GM23338 (cell line): ENCODE measurements at regions not wholly inside any gene's neighbourhood (a gene's known extent, or its start where the extent isn't known, plus 50 kb on each side); places are given as distances from the start of the nearest gene placed in this dataset.

Source experiments
- ATAC-seq: fragments of 200-7000 bp; cut with Tn5 transposase; 3 replicates; pipeline ENCODE4 v1.9.1; 2020
- DNase-seq: peaks from one replicate; pipeline ENCODE4 v3.0.0-alpha.2; 2015; ENCODE audit warnings: low spot score
- H2AFZ ChIP-seq: fragments of 200-600 bp; sonication (generic); 2 replicates; pipeline ENCODE4 v1.8.0; 2016; ENCODE audit warnings: antibody characterized with exemption, mild to moderate bottlenecking, moderate library complexity
- H3F3A ChIP-seq: fragments of 200-600 bp; sonication (generic); replicated peaks from 2 replicates; pipeline ENCODE4 v1.8.0; 2017; ENCODE audit warnings: antibody characterized with exemption, mixed run types, low read depth
- H3K27ac ChIP-seq: fragments of 200-600 bp; sonication (generic); 2 replicates; pipeline ENCODE4 v1.6.1; 2016; ENCODE audit warnings: low read depth
- H3K27me3 ChIP-seq: fragments of 200-600 bp; sonication (generic); 2 replicates; pipeline ENCODE4 v1.8.0; 2016; ENCODE audit warnings: mild to moderate bottlenecking, mixed run types, moderate library complexity; ENCODE audit not compliant: insufficient read depth
- H3K36me3 ChIP-seq: fragments of 200-600 bp; sonication (generic); 2 replicates; pipeline ENCODE4 v1.8.0; 2016; ENCODE audit warnings: mild to moderate bottlenecking; ENCODE audit not compliant: insufficient read depth
- H3K4me1 ChIP-seq: fragments of 200-600 bp; sonication (generic); 2 replicates; pipeline ENCODE4 v1.8.0; 2016; ENCODE audit warnings: mild to moderate bottlenecking, moderate library complexity; ENCODE audit not compliant: insufficient read depth
- H3K4me2 ChIP-seq: fragments of 200-600 bp; sonication (generic); 2 replicates; pipeline ENCODE4 v1.7.1; 2017; ENCODE audit warnings: mixed run types
- H3K4me3 ChIP-seq: fragments of 200-600 bp; sonication (generic); 2 replicates; pipeline ENCODE4 v1.6.1; 2016; ENCODE audit warnings: mixed run types
- H3K79me2 ChIP-seq: fragments of 200-600 bp; sonication (generic); replicated peaks from 2 replicates; pipeline ENCODE4 v1.8.0; 2017; ENCODE audit warnings: mild to moderate bottlenecking; ENCODE audit not compliant: insufficient read depth
- H3K9me2 ChIP-seq: fragments of 200-600 bp; sonication (generic); 2 replicates; pipeline ENCODE4 v1.8.0; 2017; ENCODE audit not compliant: insufficient read depth
- H4K20me1 ChIP-seq: fragments of 200-600 bp; sonication (generic); replicated peaks from 2 replicates; pipeline ENCODE4 v1.8.0; 2017; ENCODE audit warnings: mild to moderate bottlenecking; ENCODE audit not compliant: insufficient read depth
- H3K27ac Mint-ChIP-seq: 2 replicates; pipeline ENCODE4 v1.8.0; 2020; ENCODE audit warnings: inconsistent platforms, mild to moderate bottlenecking, moderate library complexity, mixed read lengths
- H3K27me3 Mint-ChIP-seq: 3 replicates; pipeline ENCODE4 v1.8.0; 2022; ENCODE audit warnings: low read depth, mild to moderate bottlenecking, moderate library complexity, mixed read lengths, inconsistent platforms; ENCODE audit not compliant: insufficient read depth, poor library complexity
- H3K36me3 Mint-ChIP-seq: 3 replicates; pipeline ENCODE4 v1.8.0; 2021; ENCODE audit warnings: low read depth, mild to moderate bottlenecking, inconsistent platforms, moderate library complexity, mixed read lengths
- H3K4me1 Mint-ChIP-seq: 3 replicates; pipeline ENCODE4 v1.8.0; 2020; ENCODE audit warnings: mild to moderate bottlenecking, inconsistent platforms, mixed read lengths
- H3K4me3 Mint-ChIP-seq: 3 replicates; pipeline ENCODE4 v1.8.0; 2021; ENCODE audit warnings: moderate library complexity, mild to moderate bottlenecking, inconsistent platforms, mixed read lengths
- H3K9me3 Mint-ChIP-seq: 3 replicates; pipeline ENCODE4 v1.8.0; 2020; ENCODE audit warnings: moderate library complexity, mild to moderate bottlenecking, inconsistent platforms, mixed read lengths
- CTCF ChIP-seq, 2 experiments: fragments of 200-600 bp in 1 of 2; sonication (generic) in 1 of 2; conservative IDR thresholded peaks; 2 replicates each; pipeline versions ENCODE4 v1.5.1 to v1.6.1; 2016 to 2017; ENCODE audit warnings: antibody characterized with exemption in 2 of 2, low read depth in 2 of 2, mild to moderate bottlenecking in 2 of 2, moderate library complexity in 1 of 2
- EZH2 ChIP-seq: fragments of 200-600 bp; sonication (generic); IDR thresholded peaks from one replicate; pipeline ENCODE4 v1.8.0; 2017; ENCODE audit warnings: antibody characterized with exemption, mild to moderate bottlenecking, low read depth; ENCODE audit not compliant: unreplicated experiment
- EZH2phosphoT487 ChIP-seq: fragments of 200-600 bp; sonication (generic); IDR thresholded peaks from one replicate; pipeline ENCODE4 v1.8.1; 2018; ENCODE audit warnings: antibody characterized with exemption; ENCODE audit not compliant: unreplicated experiment
- JUNB ChIP-seq: IDR thresholded peaks from one replicate; pipeline ENCODE4 v1.6.1; 2016; ENCODE audit warnings: antibody characterized with exemption; ENCODE audit not compliant: unreplicated experiment
- NANOG ChIP-seq: IDR thresholded peaks from 2 replicates; pipeline ENCODE4 v1.6.1; 2016; ENCODE audit warnings: antibody characterized with exemption, borderline replicate concordance
- POLR2AphosphoS5 ChIP-seq: IDR thresholded peaks from 2 replicates; pipeline ENCODE4 v1.6.1; 2016; ENCODE audit warnings: antibody characterized with exemption, low read depth
- REST ChIP-seq: IDR thresholded peaks from one replicate; pipeline ENCODE4 v1.6.1; 2018; ENCODE audit warnings: antibody characterized with exemption; ENCODE audit not compliant: unreplicated experiment
- STAT1 ChIP-seq: IDR thresholded peaks from one replicate; pipeline ENCODE4 v1.6.1; 2016; ENCODE audit warnings: antibody characterized with exemption; ENCODE audit not compliant: unreplicated experiment
- ZNF114 ChIP-seq: fragments of 250-450 bp; sonication (Bioruptor Pico); IDR thresholded peaks from 2 replicates; pipeline ENCODE4 v1.5.0; 2020; ENCODE audit warnings: mild to moderate bottlenecking, moderate library complexity
- ZNF331 ChIP-seq: fragments of 250-450 bp; sonication (Bioruptor Pico); IDR thresholded peaks from 2 replicates; pipeline ENCODE4 v1.5.0; 2020; ENCODE audit warnings: low read depth, mild to moderate bottlenecking, moderate library complexity

GRCh38 chr15:25960273-25960672, 97.1 kb upstream of the ATP10A start:
- Histone ChIP-seq H3K27me3 (no peaks in the 10 kb centered on the region), H3K4me1 (peaks cover 3% of the 10 kb centered on the region; the same call in 1 of the 2 replicates), H3K4me3 (no peak overlapping the region), H4K20me1 (no peaks in the 10 kb centered on the region), H2AFZ (no peak overlapping the region), H3K9me2 (no peaks in the 10 kb centered on the region), H3K4me2 (no peak overlapping the region), H3F3A (no peaks in the 10 kb centered on the region), H3K27ac (no peak overlapping the region), H3K79me2 (no peaks in the 10 kb centered on the region), H3K36me3 (no peaks in the 10 kb centered on the region)
- DNase-seq: no peak
- peaks cover under 1% of the 10 kb centered on the region; the same call in 2 of the 3 replicates for H3K4me1 Mint-ChIP-seq
- no peak for TF ChIP-seq REST
- TF ChIP-seq STAT1: no peak
- no peak for TF ChIP-seq EZH2
- TF ChIP-seq JUNB: no peak
- TF ChIP-seq CTCF (conservative IDR thresholded peaks at IDR 0.05; ENCODE audit: low read depth in 2 of 2): no peak
- TF ChIP-seq POLR2AphosphoS5: no peak
- no peak for TF ChIP-seq NANOG
- no peak for TF ChIP-seq ZNF114 (CRISPR knock-in tag)
- no peak overlapping the region for H3K27ac Mint-ChIP-seq
- H3K27me3 Mint-ChIP-seq: peaks cover 2% of the 10 kb centered on the region
- no peaks in the 10 kb centered on the region for H3K36me3 Mint-ChIP-seq
- H3K4me3 Mint-ChIP-seq: no peak overlapping the region
- H3K9me3 Mint-ChIP-seq: no peaks in the 10 kb centered on the region; the same call in 2 of the 3 replicates
- ATAC-seq: no peak

- no peak for TF ChIP-seq JUNB
- no peak for TF ChIP-seq EZH2
- no peak for TF ChIP-seq NANOG
- no peak for TF ChIP-seq STAT1
- no peak for TF ChIP-seq EZH2phosphoT487
- no peak for TF ChIP-seq ZNF331 (CRISPR knock-in tag)
- no peak for TF ChIP-seq REST
These were observed 96.0 kb upstream of the ATP10A start for GRCh38 chr15:25959100-25959499.

More at GRCh38 chr15:25959100-25959499, 96.0 kb upstream of the ATP10A start:
- Histone ChIP-seq H3K4me3 (no peak overlapping the region), H3K4me1 (no peaks in the 10 kb centered on the region), H3K79me2 (no peaks in the 10 kb centered on the region), H3K27me3 (no peaks in the 10 kb centered on the region), H4K20me1 (no peaks in the 10 kb centered on the region), H3F3A (no peaks in the 10 kb centered on the region), H3K4me2 (no peak overlapping the region), H3K27ac (no peak overlapping the region), H3K9me2 (no peaks in the 10 kb centered on the region), H2AFZ (no peak overlapping the region), H3K36me3 (no peaks in the 10 kb centered on the region)
- no peaks in the 10 kb centered on the region; the same call in 2 of the 3 replicates for H3K9me3 Mint-ChIP-seq
- no peaks in the 10 kb centered on the region; the same call in 2 of the 3 replicates for H3K4me1 Mint-ChIP-seq
- no peak overlapping the region for H3K4me3 Mint-ChIP-seq
- no peaks in the 10 kb centered on the region for H3K36me3 Mint-ChIP-seq
- DNase-seq (no peak), ATAC-seq (no peak)
- H3K27me3 Mint-ChIP-seq: no peaks in the 10 kb centered on the region
- H3K27ac Mint-ChIP-seq: no peak overlapping the region
